ENCODE measurements at regions not wholly inside any gene's neighbourhood (a gene's known extent, or its start where the extent isn't known, plus 50 kb on each side); places are given as distances from the start of the nearest gene placed in this dataset.

GRCh38 chr4:180532691-180533090, 1710.5 kb upstream of the TENM3 start:
- H3K4me3 ChIP-seq (ENCODE audit: insufficient read depth, low read depth, low read length): no peak overlapping the region
- ATAC-seq (ENCODE audit: low read depth): no peak
- no peaks in the 10 kb centered on the region for H3K79me1 ChIP-seq (ENCODE audit: low read depth in 1 of 2, low read length in 2 of 2)
- 70% methylated on average over 4 of the region's 9 CpGs; no CpG with 5 or more reads in 1 of the 2 experiments for WGBS, 2 experiments (ENCODE audit: extremely low coverage in 2 of 2, insufficient read length in 1 of 2)
- no peak overlapping the region for H3K4ac ChIP-seq (ENCODE audit: low read depth, low read length)
- no peak overlapping the region for H3K18ac ChIP-seq (ENCODE audit: low read depth, low read length)
- intact Hi-C loops (cut with micrococcal nuclease) (no loop called here), in situ Hi-C loops (cut with MboI; ENCODE audit: low sequenced_read_pairs) (no loop called here), dilution Hi-C loops (cut with HindIII; ENCODE audit: low sequenced_read_pairs, unreplicated experiment) (no loop called here)
- H3K4me2 ChIP-seq (ENCODE audit: low read depth, low read length): no peak overlapping the region
- no TSS peak for BruUV-seq (replicated peaks)
- H3K9me3 ChIP-seq (ENCODE audit: control insufficient read depth, insufficient read depth, low read length): no peaks in the 10 kb centered on the region; the same call in 1 of the 2 replicates
- ChIA-PET POLR2A (ENCODE audit: unreplicated experiment) (no interaction called here), CTCF (no interaction called here)
- no peak overlapping the region for H4K8ac ChIP-seq (ENCODE audit: low read depth in 2 of 2, low read length in 2 of 2)
- DNase-seq: no peak
- no peak overlapping the region for H2BK120ac ChIP-seq (ENCODE audit: low read depth, low read length)
- H3K14ac ChIP-seq (replicated peaks; ENCODE audit: low read depth, low read length): no peak overlapping the region
- no peak overlapping the region for H3K23ac ChIP-seq (ENCODE audit: low read depth, low read length)
- H3K4me1 ChIP-seq (ENCODE audit: control insufficient read depth, insufficient read depth, low read length): no peaks in the 10 kb centered on the region
- no peaks in the 10 kb centered on the region for H3K9me1 ChIP-seq (ENCODE audit: insufficient read depth, low read length)
- no peak overlapping the region for H3K9ac ChIP-seq (ENCODE audit: low read depth, low read length)
- H2BK15ac ChIP-seq (ENCODE audit: low read depth, low read length): no peak overlapping the region
- no peak overlapping the region for H2BK5ac ChIP-seq (ENCODE audit: low read depth, low read length, poor library complexity, severe bottlenecking)
- no peaks in the 10 kb centered on the region for H4K20me1 ChIP-seq (ENCODE audit: insufficient read depth, low read length)
- H3K27ac ChIP-seq (ENCODE audit: insufficient read depth, low read length): no peak overlapping the region
- no peak overlapping the region for H4K5ac ChIP-seq (ENCODE audit: low read depth, low read length)
- H2AK9ac ChIP-seq (replicated peaks; ENCODE audit: low read depth, low read length, poor library complexity): no peak overlapping the region
- no peak overlapping the region for H3K56ac ChIP-seq (ENCODE audit: extremely low read depth, insufficient read depth, low read length)
- no peak overlapping the region for H2AFZ ChIP-seq (replicated peaks; ENCODE audit: low read length, poor library complexity)
- no peak overlapping the region for H2BK20ac ChIP-seq (ENCODE audit: low read depth, low read length)
- no peaks in the 10 kb centered on the region for H3K27me3 ChIP-seq (ENCODE audit: control insufficient read depth, insufficient read depth, low read length)
- TF ChIP-seq SMC3 (IDR thresholded peaks at IDR 0.05; ENCODE audit: low read depth, low read length) (no peak), CHD1 (IDR thresholded peaks at IDR 0.05; ENCODE audit: low read depth, low read length) (no peak), MXI1 (IDR thresholded peaks at IDR 0.05; ENCODE audit: borderline replicate concordance, low read depth, low read length) (no peak), FOS (IDR thresholded peaks at IDR 0.05; ENCODE audit: low read depth, low read length) (no peak), MAZ (IDR thresholded peaks at IDR 0.05; ENCODE audit: borderline replicate concordance, low read depth, low read length) (no peak), ELK1 (IDR thresholded peaks at IDR 0.05; ENCODE audit: borderline replicate concordance, low read depth, low read length) (no peak), RFX5 (IDR thresholded peaks at IDR 0.05; ENCODE audit: low read depth, low read length) (no peak), NFE2L2 (IDR thresholded peaks at IDR 0.05; ENCODE audit: low read depth, low read length) (no peak), BHLHE40 (IDR thresholded peaks at IDR 0.05; ENCODE audit: low read depth, low read length) (no peak), RAD21 (IDR thresholded peaks at IDR 0.05; ENCODE audit: low read length) (no peak), MAFK (IDR thresholded peaks at IDR 0.05; ENCODE audit: low read depth, low read length) (no peak), CEBPB (IDR thresholded peaks at IDR 0.05; ENCODE audit: low read depth, low read length) (no peak), RCOR1 (IDR thresholded peaks at IDR 0.05; ENCODE audit: insufficient replicate concordance, low read length) (no peak), POLR2A (IDR thresholded peaks at IDR 0.05; ENCODE audit: low read depth, low read length) (no peak)
- TF ChIP-seq, protein P1, sequence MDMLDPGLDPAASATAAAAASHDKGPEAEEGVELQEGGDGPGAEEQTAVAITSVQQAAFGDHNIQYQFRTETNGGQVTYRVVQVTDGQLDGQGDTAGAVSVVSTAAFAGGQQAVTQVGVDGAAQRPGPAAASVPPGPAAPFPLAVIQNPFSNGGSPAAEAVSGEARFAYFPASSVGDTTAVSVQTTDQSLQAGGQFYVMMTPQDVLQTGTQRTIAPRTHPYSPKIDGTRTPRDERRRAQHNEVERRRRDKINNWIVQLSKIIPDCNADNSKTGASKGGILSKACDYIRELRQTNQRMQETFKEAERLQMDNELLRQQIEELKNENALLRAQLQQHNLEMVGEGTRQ (IDR thresholded peaks at IDR 0.05; ENCODE audit: low read depth, low read length): no peak
- TF ChIP-seq, protein P2, sequence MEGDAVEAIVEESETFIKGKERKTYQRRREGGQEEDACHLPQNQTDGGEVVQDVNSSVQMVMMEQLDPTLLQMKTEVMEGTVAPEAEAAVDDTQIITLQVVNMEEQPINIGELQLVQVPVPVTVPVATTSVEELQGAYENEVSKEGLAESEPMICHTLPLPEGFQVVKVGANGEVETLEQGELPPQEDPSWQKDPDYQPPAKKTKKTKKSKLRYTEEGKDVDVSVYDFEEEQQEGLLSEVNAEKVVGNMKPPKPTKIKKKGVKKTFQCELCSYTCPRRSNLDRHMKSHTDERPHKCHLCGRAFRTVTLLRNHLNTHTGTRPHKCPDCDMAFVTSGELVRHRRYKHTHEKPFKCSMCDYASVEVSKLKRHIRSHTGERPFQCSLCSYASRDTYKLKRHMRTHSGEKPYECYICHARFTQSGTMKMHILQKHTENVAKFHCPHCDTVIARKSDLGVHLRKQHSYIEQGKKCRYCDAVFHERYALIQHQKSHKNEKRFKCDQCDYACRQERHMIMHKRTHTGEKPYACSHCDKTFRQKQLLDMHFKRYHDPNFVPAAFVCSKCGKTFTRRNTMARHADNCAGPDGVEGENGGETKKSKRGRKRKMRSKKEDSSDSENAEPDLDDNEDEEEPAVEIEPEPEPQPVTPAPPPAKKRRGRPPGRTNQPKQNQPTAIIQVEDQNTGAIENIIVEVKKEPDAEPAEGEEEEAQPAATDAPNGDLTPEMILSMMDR (conservative IDR thresholded peaks at IDR 0.05; ENCODE audit: low read depth, low read length): no peak
- H3K36me3 ChIP-seq (ENCODE audit: control insufficient read depth, insufficient read depth, low read length): no peaks in the 10 kb centered on the region
- H2AK5ac ChIP-seq (ENCODE audit: low read depth, low read length): no peak overlapping the region
- H4K91ac ChIP-seq (ENCODE audit: insufficient read depth, low read depth, low read length): no peak overlapping the region

All from IMR-90 (cell line).